ENCODE measurements at regions not wholly inside any gene's neighbourhood (a gene's known extent, or its start where the extent isn't known, plus 50 kb on each side); places are given as distances from the start of the nearest gene placed in this dataset.

- Histone ChIP-seq H3K27me3 (ENCODE audit: low read depth) (no peaks in the 10 kb centered on the region), H3K4me3 (no peak overlapping the region), H3K9me3 (no peaks in the 10 kb centered on the region), H3K4me1 (no peaks in the 10 kb centered on the region), H3K36me3 (no peaks in the 10 kb centered on the region), H3K27ac (no peak overlapping the region)
- DNase-seq (no peak), ATAC-seq (no peak)
- intact Hi-C loops (cut with DNase I): no loop called here
- TF ChIP-seq CTCF (IDR thresholded peaks at IDR 0.05): no peak
Measured at GRCh38 chr10:84701370-84701720, 373.0 kb downstream of the CCSER2 start.

GRCh38 chr10:84704101-84704500, 375.7 kb downstream of the CCSER2 start:
- H3K36me3 ChIP-seq: no peaks in the 10 kb centered on the region
- TF ChIP-seq CTCF (IDR thresholded peaks at IDR 0.05): no peak
- no peak overlapping the region for H3K27ac ChIP-seq
- intact Hi-C loops (cut with DNase I): no loop called here
- H3K4me3 ChIP-seq: no peak overlapping the region
- no peak for DNase-seq
- no peaks in the 10 kb centered on the region for H3K27me3 ChIP-seq (ENCODE audit: low read depth)
- H3K9me3 ChIP-seq: no peaks in the 10 kb centered on the region
- ATAC-seq: no peak
- no peaks in the 10 kb centered on the region for H3K4me1 ChIP-seq

GRCh38 chr10:84706431-84706830, 378.0 kb downstream of the CCSER2 start:
- no peak for ATAC-seq
- Histone ChIP-seq H3K4me3 (no peak overlapping the region), H3K27me3 (ENCODE audit: low read depth) (no peaks in the 10 kb centered on the region), H3K36me3 (no peaks in the 10 kb centered on the region), H3K27ac (no peak overlapping the region), H3K9me3 (no peaks in the 10 kb centered on the region), H3K4me1 (no peaks in the 10 kb centered on the region)
- TF ChIP-seq CTCF (IDR thresholded peaks at IDR 0.05): no peak
- DNase-seq: no peak
- intact Hi-C loops (cut with DNase I): no loop called here

GRCh38 chr10:84706875-84707274, 378.5 kb downstream of the CCSER2 start:
- Histone ChIP-seq H3K27me3 (ENCODE audit: low read depth) (no peaks in the 10 kb centered on the region), H3K27ac (no peak overlapping the region), H3K4me1 (no peaks in the 10 kb centered on the region), H3K36me3 (no peaks in the 10 kb centered on the region), H3K9me3 (no peaks in the 10 kb centered on the region), H3K4me3 (no peak overlapping the region)
- TF ChIP-seq CTCF (IDR thresholded peaks at IDR 0.05): no peak
- ATAC-seq (no peak), DNase-seq (no peak)
- intact Hi-C loops (cut with DNase I): no loop called here

- Histone ChIP-seq H3K27me3 (ENCODE audit: low read depth) (no peaks in the 10 kb centered on the region), H3K36me3 (no peaks in the 10 kb centered on the region), H3K9me3 (no peaks in the 10 kb centered on the region), H3K4me1 (no peaks in the 10 kb centered on the region), H3K27ac (no peak overlapping the region), H3K4me3 (no peak overlapping the region)
- DNase-seq (no peak), ATAC-seq (peak; percentile 68 to 77)
- intact Hi-C loops (cut with DNase I): no loop called here
- TF ChIP-seq CTCF (IDR thresholded peaks at IDR 0.05): peak; percentile 39
Measured at GRCh38 chr10:84715911-84716310, 387.5 kb downstream of the CCSER2 start.

Measured in lower lobe of right lung (tissue), 2 donors.